GM21529 (cell line): ENCODE measurements at regions not wholly inside any gene's neighbourhood (a gene's known extent, or its start where the extent isn't known, plus 50 kb on each side); places are given as distances from the start of the nearest gene placed in this dataset.

ENCODE experiments used
- ATAC-seq: cut with Tn5 transposase; IDR thresholded peaks from one replicate; pipeline ENCODE4 v1.9.1; 2021; ENCODE audit not compliant: unreplicated experiment

GRCh38 chr5:68738236-68738635, 355.6 kb upstream of the SLC30A5 start:
- no peak for ATAC-seq

DNA sequence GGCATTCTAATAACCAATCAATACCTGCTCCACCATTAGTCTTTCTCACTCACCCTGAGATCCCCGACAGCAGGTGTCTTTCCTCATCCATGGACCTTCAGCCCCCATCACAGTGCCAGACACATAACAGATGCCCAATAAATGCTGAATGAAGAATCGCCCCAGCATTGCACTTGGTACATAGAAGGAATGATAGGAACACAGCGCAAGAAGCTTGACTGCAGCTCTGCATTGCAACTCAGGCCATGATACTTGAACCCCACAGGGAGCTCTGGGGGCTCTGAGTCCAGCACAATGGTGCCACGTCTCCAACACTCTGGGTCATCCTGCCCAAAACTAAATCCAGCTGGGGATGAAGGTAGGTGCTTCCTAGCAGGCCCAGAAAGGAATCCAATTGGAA, 355.0 kb upstream of the SLC30A5 start:
- ATAC-seq, result no peak

DNA sequence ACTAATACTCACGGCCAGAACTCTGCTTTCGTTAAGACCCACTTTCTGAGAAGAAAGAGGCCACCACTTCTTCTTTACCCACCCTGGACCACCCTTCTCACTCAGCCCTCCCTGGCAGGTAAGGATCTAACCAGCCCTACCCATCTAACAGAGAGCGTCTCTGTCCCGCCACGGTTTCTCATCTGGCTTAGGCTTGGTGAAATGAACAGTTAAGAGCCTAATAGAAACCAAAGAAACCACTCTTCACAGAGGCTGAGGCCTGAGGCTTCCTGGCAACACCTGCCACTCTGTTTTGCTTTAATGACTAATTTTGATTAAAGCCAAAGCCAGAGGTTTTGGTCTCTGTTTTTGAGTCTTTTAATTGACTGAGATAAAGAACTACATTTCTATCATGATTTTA, 354.1 kb upstream of the SLC30A5 start:
- peak; percentile 83 for ATAC-seq

- peak; percentile 71 for ATAC-seq
These were observed 353.4 kb upstream of the SLC30A5 start for GRCh38 chr5:68740226-68740910.

- ATAC-seq, result no peak
These were observed 349.6 kb upstream of the SLC30A5 start for GRCh38 chr5:68744206-68744605.

- ATAC-seq, result no peak
These were observed 348.4 kb upstream of the SLC30A5 start for GRCh38 chr5:68745448-68745847.

DNA sequence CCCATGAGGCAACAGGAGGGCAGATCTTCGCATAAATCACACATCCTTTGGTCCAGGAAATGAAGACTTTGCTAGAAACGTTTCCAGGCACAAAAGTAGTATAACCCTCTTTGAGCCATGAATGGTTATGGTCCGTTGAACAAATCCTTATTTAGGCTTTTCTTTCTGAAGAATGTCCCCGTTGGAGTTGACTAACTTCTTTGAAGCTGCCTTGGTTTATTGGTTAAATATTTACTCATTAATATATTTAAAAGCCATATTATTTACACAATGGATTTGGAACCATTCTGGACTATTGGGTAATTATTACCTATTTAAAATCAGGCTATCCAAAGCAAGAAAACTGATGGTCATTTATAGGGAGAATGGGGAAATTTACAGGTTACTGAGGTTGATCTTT, 347.6 kb upstream of the SLC30A5 start:
- no peak for ATAC-seq

GRCh38 chr5:68746643-68747420, 347.0 kb upstream of the SLC30A5 start:
- no peak for ATAC-seq

DNA sequence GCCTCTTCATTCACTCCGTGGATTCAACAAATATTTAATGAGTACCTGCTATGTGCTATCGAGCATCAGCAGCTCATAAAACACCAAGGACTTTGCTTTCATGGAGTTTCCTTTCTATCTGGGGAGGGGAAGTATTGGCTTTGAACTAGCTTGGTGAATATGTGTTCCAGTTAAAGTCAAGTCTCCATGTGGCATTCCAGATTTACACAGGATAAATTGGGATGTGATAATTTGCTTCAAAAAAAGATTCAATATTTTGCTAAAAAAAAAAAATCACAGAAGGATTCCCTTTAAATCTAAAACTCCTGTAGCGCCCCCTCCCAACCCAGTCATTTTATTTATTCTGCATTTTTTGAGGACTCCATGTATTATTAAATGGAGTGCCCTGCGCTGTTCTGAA, 346.3 kb upstream of the SLC30A5 start:
- no peak for ATAC-seq

DNA sequence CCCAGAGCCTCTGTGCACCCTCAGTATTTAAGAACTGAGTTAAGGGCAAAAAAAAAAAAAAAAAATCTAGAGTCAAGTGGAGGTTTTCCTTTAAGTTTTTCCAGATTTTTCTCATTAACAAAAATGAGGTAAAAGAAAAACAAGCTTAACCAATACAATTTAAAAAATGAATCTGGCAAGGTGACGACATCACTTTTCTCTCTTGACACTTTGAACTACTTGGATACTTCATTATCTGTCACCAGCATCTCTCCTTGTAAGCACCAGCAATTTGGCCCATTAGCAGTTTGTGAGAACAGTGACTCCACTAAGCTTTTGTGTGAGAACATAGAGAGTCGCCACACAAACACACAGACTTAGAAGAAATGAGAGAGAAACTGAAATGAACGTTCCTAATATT, 345.7 kb upstream of the SLC30A5 start:
- ATAC-seq, result no peak

- no peak for ATAC-seq
These were observed 344.7 kb upstream of the SLC30A5 start for GRCh38 chr5:68749077-68749476.

DNA sequence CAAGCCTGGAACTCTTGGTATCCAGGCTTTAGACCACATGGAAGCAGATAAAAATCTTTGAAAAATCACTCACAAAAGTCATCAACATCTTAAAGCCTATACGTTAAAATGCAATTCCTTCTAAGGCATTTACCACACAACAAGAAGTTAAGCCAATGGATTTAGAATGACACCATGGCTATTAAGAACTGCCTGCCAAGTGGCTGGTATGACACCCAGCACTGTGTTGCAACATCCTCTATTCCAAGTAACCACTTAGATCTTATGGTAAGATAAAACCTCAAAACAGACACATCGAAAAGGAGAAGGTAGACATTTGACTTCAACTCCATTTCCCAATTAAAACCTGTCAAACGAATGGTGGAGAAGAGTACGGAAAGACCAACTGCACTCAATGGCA, 344.2 kb upstream of the SLC30A5 start:
- no peak for ATAC-seq

- ATAC-seq, result no peak
These were observed 342.2 kb upstream of the SLC30A5 start for GRCh38 chr5:68751661-68752060.

DNA sequence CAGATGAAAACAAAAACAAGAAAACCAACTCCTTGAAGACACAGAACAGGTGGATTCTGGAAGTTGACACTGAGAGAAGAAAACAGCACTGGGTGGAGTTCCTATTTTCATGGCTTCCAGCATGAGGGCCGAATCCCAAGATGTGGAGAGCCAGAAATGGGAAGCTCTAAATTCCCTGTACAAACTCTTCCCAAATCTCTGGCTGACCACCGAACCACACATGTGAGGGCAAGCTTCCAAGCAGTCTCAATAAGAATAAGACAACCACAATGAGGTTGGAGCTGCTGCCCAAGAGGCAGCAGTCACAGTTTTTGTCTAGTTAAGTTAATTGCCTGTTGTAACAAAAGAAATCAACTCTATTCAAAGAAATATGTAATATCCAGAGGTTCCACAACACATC, 339.3 kb upstream of the SLC30A5 start:
- no peak for ATAC-seq

- no peak for ATAC-seq
These were observed 338.5 kb upstream of the SLC30A5 start for GRCh38 chr5:68755293-68755692.

DNA sequence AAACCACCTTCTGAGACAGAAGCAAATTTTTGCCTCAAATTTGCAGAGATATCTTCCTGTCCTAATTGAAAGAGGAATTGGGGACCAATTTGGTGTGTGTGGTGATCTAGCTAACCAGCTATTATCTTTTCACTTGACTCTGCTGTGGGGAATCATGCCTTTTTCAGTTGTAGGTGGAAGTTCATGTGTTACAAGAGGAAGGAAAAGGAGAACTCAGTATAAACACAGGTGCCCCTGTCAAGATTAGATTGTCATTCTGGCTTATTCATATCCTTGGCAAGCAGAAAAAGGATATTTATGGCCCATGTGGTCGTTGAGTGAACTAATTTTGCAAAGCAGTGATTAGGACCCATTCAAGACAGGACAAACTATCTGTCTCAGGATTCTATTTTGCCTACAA, 336.8 kb upstream of the SLC30A5 start:
- ATAC-seq, result no peak

- ATAC-seq, result no peak
These were observed 336.1 kb upstream of the SLC30A5 start for GRCh38 chr5:68757626-68758212.

DNA sequence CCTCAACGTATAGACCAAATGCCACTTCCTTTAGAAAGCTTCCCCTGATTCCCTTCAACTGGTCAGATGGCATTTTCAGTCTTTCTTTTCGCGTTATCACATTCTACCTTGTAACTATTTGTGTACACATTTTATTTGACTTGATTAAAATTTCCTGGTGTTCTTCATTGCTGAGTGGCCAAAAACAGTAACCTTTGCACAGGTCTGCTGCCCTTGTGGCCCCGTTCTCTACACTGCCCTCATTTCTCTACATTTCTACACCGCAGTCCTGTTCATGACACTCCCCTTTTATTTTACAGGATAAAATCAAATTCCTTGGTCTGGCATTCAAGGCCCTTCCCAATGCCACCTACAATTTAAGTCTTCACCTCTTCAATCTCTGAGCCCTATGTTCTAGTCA, 334.2 kb upstream of the SLC30A5 start:
- no peak for ATAC-seq

DNA sequence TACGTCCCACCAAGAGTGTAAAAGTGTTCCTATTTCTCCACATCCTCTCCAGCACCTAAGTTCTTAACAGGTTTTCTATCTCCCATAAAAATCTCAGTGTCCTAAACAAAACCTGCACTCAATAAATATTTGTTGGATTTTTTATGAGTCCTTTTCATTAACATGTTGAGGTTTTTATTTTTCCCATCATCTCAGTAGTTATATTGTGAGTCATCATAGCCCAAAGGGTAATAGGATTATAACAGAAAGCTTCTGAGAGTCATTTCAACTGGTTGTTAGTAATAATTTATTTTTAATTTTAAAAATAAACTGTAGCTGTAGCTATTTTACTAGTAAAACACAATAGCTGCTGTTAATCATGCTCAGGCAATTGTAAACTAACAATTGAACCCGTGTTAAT, 331.6 kb upstream of the SLC30A5 start:
- ATAC-seq, result no peak

DNA sequence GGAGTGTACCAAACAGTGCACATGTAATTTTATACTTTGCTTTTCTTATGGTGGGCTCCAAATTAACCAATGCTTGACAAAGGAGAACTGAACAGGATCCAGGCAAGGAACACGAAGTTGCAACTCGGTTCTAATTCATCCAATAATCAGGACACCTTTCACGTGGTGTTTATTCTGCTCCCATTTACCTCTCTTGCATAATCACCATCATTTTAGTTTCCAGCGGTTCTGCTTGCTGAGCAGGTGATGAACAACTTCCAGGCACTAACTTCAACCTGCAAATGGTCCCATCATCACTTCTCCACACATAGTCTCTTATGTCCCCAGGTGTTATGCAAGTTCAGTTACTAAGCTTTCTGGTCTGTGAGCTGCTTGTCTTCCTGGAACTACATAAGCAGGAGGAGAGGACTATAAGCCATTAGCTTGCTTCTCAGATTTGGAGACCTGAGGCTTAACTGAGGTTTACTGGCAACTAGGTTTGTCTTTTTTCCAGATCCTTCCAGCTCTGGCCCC, 326.8 kb upstream of the SLC30A5 start:
- no peak for ATAC-seq

DNA sequence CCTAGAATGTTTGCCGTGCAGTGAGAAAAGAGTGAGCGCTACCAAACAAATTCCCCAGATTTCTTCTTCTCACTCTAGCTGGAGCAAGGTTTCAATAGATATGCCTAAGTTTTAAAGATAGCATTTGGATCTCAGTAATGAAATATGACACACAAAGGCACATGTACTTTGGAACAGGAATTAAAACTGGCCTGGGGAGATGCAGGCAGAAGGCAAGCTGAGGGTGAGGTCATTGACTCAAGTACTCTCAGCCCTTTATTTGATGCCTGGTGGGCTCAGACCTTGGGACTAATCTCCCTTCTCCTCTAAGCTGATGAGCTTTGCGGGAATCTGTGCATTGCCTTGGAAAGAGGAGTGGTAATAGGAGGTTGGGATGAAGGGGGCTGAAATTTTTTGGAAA, 323.3 kb upstream of the SLC30A5 start:
- ATAC-seq, result no peak

DNA sequence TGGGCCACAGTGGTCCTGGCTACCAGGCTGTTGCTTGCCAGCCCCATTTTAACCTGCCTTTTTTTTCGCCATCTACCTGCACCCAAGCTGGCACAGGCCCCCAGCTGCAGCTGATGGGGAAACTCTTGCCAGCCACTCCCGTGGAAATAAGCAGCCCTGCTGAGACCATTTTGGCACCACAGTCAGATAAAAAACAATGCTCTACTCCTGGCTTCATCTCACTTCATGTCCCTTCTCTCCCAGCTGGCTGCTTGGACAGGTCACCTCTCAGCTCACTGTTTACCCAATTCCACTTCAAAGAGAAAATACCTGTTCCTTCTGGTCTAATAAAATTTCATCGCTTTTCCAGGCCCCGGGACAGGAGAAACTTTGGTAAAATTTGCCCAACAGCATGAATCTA, 322.6 kb upstream of the SLC30A5 start:
- no peak for ATAC-seq
